MG63 (cell line): ENCODE measurements at regions not wholly inside any gene's neighbourhood (a gene's known extent, or its start where the extent isn't known, plus 50 kb on each side); places are given as distances from the start of the nearest gene placed in this dataset.

Experiments used
- DNase-seq: peaks from one replicate; pipeline ENCODE4 v3.0.0-alpha.2; 2020
- H3K27me3 ChIP-seq: fragments of 250-450 bp; sonication (Bioruptor Pico); 2 replicates; pipeline ENCODE4 v1.5.1; 2020; ENCODE audit warnings: mild to moderate bottlenecking, moderate library complexity
- H3K36me3 ChIP-seq: fragments of 250-450 bp; sonication (Bioruptor Pico); 2 replicates; pipeline ENCODE4 v1.5.1; 2020; ENCODE audit warnings: mild to moderate bottlenecking, moderate library complexity
- H3K4me3 ChIP-seq: fragments of 250-450 bp; sonication (Bioruptor Pico); 2 replicates; pipeline ENCODE4 v1.5.1; 2020; ENCODE audit warnings: mild to moderate bottlenecking, moderate library complexity
- H3K9me3 ChIP-seq: fragments of 250-450 bp; sonication (Bioruptor Pico); 2 replicates; pipeline ENCODE4 v1.5.1; 2020; ENCODE audit warnings: mild to moderate bottlenecking, moderate library complexity

- Histone ChIP-seq H3K4me3 (no peak overlapping the region), H3K36me3 (no peaks in the 10 kb centered on the region), H3K9me3 (peaks cover 1% of the 10 kb centered on the region; the same call in 1 of the 2 replicates), H3K27me3 (no peaks in the 10 kb centered on the region)
- DNase-seq: no peak
Measured at GRCh38 chr17:71405101-71405500, 715.7 kb upstream of the SOX9 start.

DNA sequence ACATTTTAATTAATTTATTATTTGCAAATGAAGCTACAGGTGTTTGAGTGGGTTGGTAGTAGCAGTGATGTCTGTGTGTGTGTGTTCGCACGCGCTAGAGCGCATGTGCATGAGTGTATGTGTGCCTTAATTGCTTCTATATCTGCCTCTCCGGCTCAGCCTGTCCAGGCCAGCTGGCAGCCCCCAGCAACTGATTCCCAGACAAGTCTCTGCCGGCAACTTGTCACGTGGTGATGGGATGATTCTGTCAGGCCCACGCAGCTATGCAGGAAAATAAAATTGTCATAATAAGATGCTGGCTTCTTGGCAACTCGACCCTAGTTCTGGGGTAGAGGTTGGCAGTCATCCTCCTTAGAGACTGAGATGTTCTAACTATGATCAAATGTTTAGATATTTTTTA lies 712.8 kb upstream of the SOX9 start:
- DNase-seq: no peak
- Histone ChIP-seq H3K9me3 (peaks cover 7% of the 10 kb centered on the region), H3K4me3 (no peak overlapping the region), H3K27me3 (no peaks in the 10 kb centered on the region), H3K36me3 (peaks cover 4% of the 10 kb centered on the region; the same call in 1 of the 2 replicates)

DNA sequence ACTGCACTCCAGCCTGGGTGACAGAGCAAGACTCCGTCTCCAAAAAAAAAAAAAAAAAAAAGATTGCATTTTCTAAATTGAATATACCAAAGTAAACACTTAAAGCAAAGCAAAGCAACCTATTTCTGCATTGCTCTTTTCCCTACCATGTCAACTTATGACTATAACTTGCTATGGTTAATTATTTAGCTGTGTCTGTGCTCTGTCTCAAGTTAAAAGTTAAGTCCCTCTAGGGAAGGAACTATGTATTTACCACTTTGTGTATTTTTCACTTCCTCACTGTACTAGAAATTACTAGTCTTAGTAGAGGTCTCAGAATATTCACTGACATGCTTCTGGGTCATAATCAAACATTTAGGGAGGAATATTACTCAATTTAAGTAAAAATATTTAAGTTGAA lies 711.7 kb upstream of the SOX9 start:
- no peak overlapping the region for H3K4me3 ChIP-seq
- H3K36me3 ChIP-seq: peaks cover 4% of the 10 kb centered on the region; the same call in 1 of the 2 replicates
- no peaks in the 10 kb centered on the region for H3K27me3 ChIP-seq
- no peak for DNase-seq
- H3K9me3 ChIP-seq: peaks cover 7% of the 10 kb centered on the region

GRCh38 chr17:71409712-71410111 lies 711.1 kb upstream of the SOX9 start:
- peaks cover 4% of the 10 kb centered on the region; the same call in 1 of the 2 replicates for H3K36me3 ChIP-seq
- H3K9me3 ChIP-seq: peaks cover 7% of the 10 kb centered on the region
- DNase-seq: peak; percentile 63
- H3K27me3 ChIP-seq: no peaks in the 10 kb centered on the region
- no peak overlapping the region for H3K4me3 ChIP-seq

GRCh38 chr17:71412803-71413202 lies 708.0 kb upstream of the SOX9 start:
- DNase-seq: peak; percentile 84
- no peak overlapping the region for H3K4me3 ChIP-seq
- H3K27me3 ChIP-seq: no peaks in the 10 kb centered on the region
- peaks cover 4% of the 10 kb centered on the region; the same call in 1 of the 2 replicates for H3K36me3 ChIP-seq
- peaks cover 6% of the 10 kb centered on the region; the same call in 1 of the 2 replicates for H3K9me3 ChIP-seq

DNA sequence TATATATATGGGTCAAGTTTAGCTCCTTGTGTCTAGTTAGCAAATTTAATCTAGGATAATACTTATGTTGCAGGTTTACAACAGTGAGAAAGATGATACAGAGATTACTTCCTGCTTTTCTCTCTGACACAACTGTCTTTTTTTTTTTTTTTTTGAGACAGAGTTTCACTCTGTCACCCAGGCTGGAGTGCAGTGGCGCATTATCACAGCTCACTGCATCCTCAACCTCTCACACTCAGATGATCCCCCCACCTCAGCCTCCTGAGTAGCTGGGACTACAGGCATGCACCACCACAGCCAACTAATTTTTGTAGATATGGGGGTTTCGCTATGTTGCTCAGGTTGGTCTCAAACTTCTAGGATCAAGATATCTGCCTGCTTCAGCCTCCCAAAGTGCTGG lies 706.9 kb upstream of the SOX9 start:
- no peaks in the 10 kb centered on the region for H3K27me3 ChIP-seq

DNA sequence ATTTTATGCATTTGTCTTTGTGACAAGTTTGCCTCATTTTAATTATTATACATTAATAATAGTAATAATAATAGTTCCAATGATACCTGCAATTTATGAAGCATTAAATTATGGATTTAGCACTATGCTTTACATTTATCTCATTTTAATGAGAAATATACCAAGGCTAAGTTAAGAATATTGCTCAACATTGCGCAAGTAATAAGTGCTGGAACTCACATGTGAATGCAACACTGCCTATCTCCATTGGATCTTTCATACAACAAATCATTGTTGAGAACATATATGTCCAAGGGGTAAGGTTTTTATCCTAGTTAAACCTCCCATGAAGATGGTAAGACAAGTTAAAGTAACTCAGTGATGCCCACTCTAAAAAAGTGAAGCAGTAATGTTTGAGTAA lies 703.7 kb upstream of the SOX9 start:
- Histone ChIP-seq H3K27me3 (no peaks in the 10 kb centered on the region), H3K4me3 (no peak overlapping the region), H3K36me3 (peaks cover 4% of the 10 kb centered on the region; the same call in 1 of the 2 replicates), H3K9me3 (peaks cover 4% of the 10 kb centered on the region; the same call in 1 of the 2 replicates)
- no peak for DNase-seq

More for the DNA sequence above, 706.9 kb upstream of the SOX9 start:
- Histone ChIP-seq H3K4me3 (no peak overlapping the region), H3K36me3 (peaks cover 4% of the 10 kb centered on the region; the same call in 1 of the 2 replicates), H3K9me3 (peaks cover 6% of the 10 kb centered on the region; the same call in 1 of the 2 replicates)
- no peak for DNase-seq

GRCh38 chr17:71422968-71423367 lies 697.9 kb upstream of the SOX9 start:
- H3K4me3 ChIP-seq: no peak overlapping the region
- H3K36me3 ChIP-seq: no peaks in the 10 kb centered on the region

GRCh38 chr17:71423871-71424546 lies 696.8 kb upstream of the SOX9 start:
- Histone ChIP-seq H3K27me3 (no peaks in the 10 kb centered on the region), H3K9me3 (peaks cover 4% of the 10 kb centered on the region), H3K4me3 (no peak overlapping the region), H3K36me3 (no peaks in the 10 kb centered on the region)
- DNase-seq: no peak

More at GRCh38 chr17:71422968-71423367, 697.9 kb upstream of the SOX9 start:
- no peaks in the 10 kb centered on the region for H3K27me3 ChIP-seq
- no peak for DNase-seq
- no peaks in the 10 kb centered on the region for H3K9me3 ChIP-seq

DNA sequence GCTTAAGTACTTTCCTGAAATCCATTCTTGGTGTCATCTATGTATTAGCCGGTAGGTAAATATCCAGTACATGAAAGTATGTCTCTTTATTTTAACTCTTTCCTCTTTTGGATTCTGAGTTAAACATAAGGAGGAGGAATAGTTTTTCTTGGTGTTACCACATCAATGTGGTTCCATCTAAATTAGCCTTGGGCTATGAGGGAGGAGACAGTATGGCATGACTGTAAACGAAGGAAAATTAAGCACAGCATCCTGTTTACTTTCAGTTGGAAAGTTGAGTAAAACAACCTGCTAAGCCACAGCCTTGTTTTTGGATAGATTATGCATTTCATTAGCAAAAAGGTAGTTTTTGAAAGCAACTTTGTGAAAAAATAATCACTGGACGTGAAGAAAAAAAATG lies 693.0 kb upstream of the SOX9 start:
- peaks cover 6% of the 10 kb centered on the region for H3K9me3 ChIP-seq
- no peak overlapping the region for H3K4me3 ChIP-seq
- no peaks in the 10 kb centered on the region for H3K36me3 ChIP-seq
- H3K27me3 ChIP-seq: no peaks in the 10 kb centered on the region
- DNase-seq: no peak

GRCh38 chr17:71428897-71429296 lies 691.9 kb upstream of the SOX9 start:
- DNase-seq: no peak
- Histone ChIP-seq H3K9me3 (peaks cover 6% of the 10 kb centered on the region), H3K27me3 (no peaks in the 10 kb centered on the region), H3K36me3 (no peaks in the 10 kb centered on the region), H3K4me3 (no peak overlapping the region)

- no peak for DNase-seq
- no peak overlapping the region for H3K4me3 ChIP-seq
Measured at GRCh38 chr17:71430281-71430680, 690.5 kb upstream of the SOX9 start.

GRCh38 chr17:71431146-71431545 lies 689.7 kb upstream of the SOX9 start:
- no peaks in the 10 kb centered on the region for H3K27me3 ChIP-seq
- no peak overlapping the region for H3K4me3 ChIP-seq
- H3K36me3 ChIP-seq: no peaks in the 10 kb centered on the region
- no peak for DNase-seq
- H3K9me3 ChIP-seq: peaks cover 6% of the 10 kb centered on the region

More at GRCh38 chr17:71430281-71430680, 690.5 kb upstream of the SOX9 start:
- H3K36me3 ChIP-seq: no peaks in the 10 kb centered on the region
- H3K27me3 ChIP-seq: no peaks in the 10 kb centered on the region
- peaks cover 6% of the 10 kb centered on the region for H3K9me3 ChIP-seq

- Histone ChIP-seq H3K9me3 (peaks cover 6% of the 10 kb centered on the region), H3K27me3 (no peaks in the 10 kb centered on the region), H3K36me3 (no peaks in the 10 kb centered on the region), H3K4me3 (no peak overlapping the region)
- DNase-seq: no peak
Measured at GRCh38 chr17:71432378-71433315, 688.2 kb upstream of the SOX9 start.

DNA sequence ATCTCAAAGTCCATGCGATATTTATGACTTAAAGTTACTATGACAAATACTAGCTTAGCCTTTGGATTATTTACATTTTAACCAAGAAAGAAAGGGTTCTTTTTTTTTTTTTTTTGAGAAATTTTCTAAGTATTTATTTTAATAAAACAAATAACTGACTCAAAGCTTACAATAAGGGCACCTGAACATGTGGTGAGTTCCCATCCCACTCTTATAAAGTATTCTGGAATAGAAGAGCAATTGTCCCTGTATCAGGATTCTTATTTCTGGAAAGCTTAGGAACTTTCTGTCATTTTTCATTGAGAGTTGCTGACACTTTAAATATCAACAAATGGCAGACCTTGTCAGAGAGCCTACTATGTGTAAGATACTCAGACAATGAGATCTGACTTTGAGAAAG lies 686.1 kb upstream of the SOX9 start:
- H3K4me3 ChIP-seq: no peak overlapping the region
- H3K36me3 ChIP-seq: no peaks in the 10 kb centered on the region
- H3K9me3 ChIP-seq: no peaks in the 10 kb centered on the region
- H3K27me3 ChIP-seq: no peaks in the 10 kb centered on the region
- no peak for DNase-seq

- no peak for DNase-seq
- no peaks in the 10 kb centered on the region for H3K36me3 ChIP-seq
- no peaks in the 10 kb centered on the region for H3K27me3 ChIP-seq
- no peak overlapping the region for H3K4me3 ChIP-seq
- H3K9me3 ChIP-seq: no peaks in the 10 kb centered on the region
Measured at GRCh38 chr17:71436479-71436878, 684.3 kb upstream of the SOX9 start.

DNA sequence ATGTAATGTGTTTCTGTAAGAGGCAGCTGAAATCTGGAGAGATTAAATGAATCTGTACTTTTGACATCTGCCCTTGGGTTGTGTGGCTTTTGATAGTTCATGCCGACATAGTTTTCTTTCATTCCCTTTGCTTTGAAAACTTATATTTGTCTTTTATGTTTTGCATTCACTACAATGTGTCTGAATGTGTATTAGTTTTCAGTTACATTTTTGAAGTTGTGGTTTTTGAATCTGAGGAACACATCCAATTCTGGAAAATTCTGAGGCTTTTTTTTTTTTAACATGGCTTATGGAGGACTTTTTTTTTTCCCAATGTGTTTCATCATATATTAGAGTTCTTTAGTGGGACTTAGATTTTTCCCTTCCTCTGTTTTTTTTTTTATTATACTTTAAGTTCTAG lies 683.7 kb upstream of the SOX9 start:
- H3K9me3 ChIP-seq: no peaks in the 10 kb centered on the region
- DNase-seq: no peak
- no peaks in the 10 kb centered on the region for H3K27me3 ChIP-seq

More for the DNA sequence above, 683.7 kb upstream of the SOX9 start:
- H3K4me3 ChIP-seq: no peak overlapping the region
- H3K36me3 ChIP-seq: no peaks in the 10 kb centered on the region
